ENCODE measurements at regions not wholly inside any gene's neighbourhood (a gene's known extent, or its start where the extent isn't known, plus 50 kb on each side); places are given as distances from the start of the nearest gene placed in this dataset.

- TF ChIP-seq, protein P1, sequence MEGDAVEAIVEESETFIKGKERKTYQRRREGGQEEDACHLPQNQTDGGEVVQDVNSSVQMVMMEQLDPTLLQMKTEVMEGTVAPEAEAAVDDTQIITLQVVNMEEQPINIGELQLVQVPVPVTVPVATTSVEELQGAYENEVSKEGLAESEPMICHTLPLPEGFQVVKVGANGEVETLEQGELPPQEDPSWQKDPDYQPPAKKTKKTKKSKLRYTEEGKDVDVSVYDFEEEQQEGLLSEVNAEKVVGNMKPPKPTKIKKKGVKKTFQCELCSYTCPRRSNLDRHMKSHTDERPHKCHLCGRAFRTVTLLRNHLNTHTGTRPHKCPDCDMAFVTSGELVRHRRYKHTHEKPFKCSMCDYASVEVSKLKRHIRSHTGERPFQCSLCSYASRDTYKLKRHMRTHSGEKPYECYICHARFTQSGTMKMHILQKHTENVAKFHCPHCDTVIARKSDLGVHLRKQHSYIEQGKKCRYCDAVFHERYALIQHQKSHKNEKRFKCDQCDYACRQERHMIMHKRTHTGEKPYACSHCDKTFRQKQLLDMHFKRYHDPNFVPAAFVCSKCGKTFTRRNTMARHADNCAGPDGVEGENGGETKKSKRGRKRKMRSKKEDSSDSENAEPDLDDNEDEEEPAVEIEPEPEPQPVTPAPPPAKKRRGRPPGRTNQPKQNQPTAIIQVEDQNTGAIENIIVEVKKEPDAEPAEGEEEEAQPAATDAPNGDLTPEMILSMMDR (IDR thresholded peaks at IDR 0.05 in 8 of 11, conservative IDR thresholded peaks at IDR 0.05 in 3 of 11), result no peak
- no peak for TF ChIP-seq POLR2AphosphoS5 (IDR thresholded peaks at IDR 0.05)
Measured at GRCh38 chrX:149121206-149121920, 383.7 kb downstream of the IDS start.

Measured in spleen (tissue), 7 donors.